Stimulated activated CD8-positive, alpha-beta memory T cell treated with anti-CD3 and anti-CD28 coated beads, Interleukin-15, amount 100 ng/mL, for 24 hours (primary cell): ENCODE measurements at regions not wholly inside any gene's neighbourhood (a gene's known extent, or its start where the extent isn't known, plus 50 kb on each side); places are given as distances from the start of the nearest gene placed in this dataset.
"Not testable (repeated sequence)": the region's sequence is repeated elsewhere in the genome, so short reads cannot be mapped to it uniquely, and the experiment has no call there.

Experiments
- DNase-seq: peaks from one replicate; pipeline ENCODE4 v3.0.0-alpha.2; 2020; ENCODE audit warnings: low read depth

DNA sequence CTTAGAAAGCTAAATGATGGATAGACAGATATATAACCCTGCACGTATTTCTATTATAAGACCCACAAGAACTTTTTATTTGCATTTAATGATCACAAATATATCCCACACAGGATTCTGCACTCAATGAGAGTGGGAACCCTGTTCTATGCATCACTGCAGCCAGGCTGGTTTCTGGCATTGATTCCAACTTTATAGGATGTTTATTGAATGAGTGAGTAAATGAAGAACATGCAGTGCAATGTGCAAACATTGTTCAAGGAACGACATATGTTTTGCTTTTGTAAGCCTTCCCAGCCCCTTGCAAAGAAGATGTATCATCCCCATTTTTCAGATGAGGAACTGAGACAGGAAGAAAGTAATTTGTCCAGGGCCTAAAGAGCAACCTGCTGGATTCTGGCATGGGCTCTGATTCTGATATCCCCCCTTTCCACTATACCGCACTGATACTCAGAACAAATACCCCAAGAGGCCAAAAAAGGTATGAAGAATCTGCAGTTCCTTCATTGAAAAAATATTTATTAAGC, 246.3 kb downstream of the LACC1 start:
- no peak for DNase-seq

DNA sequence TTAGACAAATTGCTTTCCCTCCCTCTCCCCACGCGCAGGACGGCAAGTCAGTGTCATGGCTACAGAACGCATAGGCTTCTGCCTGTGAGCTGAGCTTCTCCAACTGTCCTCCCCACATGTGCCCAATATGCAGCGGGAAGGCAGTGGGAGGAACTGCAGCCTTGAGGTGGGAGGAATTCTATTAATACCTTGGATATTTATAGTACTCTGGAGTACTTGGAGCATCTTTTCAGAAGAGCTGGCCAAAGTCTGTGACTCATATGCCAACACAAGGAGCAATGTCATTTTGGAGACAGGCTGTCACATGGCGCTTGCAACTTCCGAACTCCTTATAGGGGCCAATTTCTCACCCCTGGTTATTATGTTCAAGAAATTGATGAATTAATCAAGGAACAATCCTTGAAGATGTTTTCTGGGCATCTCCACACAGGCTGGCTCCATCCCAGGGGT, 245.0 kb upstream of the SERP2 start:
- DNase-seq, result no peak

DNA sequence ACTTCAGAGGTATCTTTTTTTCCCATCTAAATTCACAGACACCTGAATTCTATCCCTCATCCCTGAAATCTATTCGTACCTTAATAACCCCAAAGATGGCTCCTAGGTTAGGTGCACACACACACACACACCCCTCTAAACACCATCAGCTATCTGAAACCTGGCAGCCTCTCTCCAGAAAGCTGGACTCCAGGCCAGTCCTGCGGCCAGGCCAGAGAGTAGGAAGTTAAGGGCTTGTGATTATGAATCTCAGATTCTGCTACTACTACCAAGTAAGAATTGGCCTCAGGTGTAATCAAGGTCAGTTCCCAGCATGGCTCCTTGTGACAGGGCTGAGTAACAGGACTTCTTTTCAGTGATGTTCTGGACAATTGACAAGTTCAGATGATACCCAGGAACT, 244.2 kb upstream of the SERP2 start:
- DNase-seq, result no peak

DNA sequence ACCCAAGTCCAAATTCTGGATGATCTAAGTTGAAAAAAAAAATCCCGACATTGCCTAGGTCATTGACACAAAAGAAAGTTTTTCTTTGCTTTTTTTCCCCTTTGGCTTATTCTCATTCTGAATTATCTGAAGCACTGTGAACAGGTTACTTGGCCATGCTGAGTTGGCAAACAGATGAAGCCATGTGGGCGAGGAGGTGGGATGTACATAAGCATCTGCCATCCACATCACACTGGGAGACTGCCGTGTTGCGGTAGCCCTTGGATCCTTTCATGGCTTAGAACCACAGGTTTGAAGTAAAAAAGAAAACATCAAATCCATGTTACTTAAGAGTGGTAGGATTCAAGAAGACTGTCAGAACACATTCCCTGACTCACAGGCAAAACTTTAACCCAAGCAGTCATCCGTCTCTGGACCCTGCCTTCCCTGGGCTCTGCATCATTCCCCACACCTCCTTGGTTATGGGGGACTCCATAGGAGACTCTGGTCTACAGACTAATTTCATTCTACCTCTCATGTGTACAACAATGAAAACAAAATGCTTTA, 242.5 kb upstream of the SERP2 start:
- DNase-seq, result no peak

DNA sequence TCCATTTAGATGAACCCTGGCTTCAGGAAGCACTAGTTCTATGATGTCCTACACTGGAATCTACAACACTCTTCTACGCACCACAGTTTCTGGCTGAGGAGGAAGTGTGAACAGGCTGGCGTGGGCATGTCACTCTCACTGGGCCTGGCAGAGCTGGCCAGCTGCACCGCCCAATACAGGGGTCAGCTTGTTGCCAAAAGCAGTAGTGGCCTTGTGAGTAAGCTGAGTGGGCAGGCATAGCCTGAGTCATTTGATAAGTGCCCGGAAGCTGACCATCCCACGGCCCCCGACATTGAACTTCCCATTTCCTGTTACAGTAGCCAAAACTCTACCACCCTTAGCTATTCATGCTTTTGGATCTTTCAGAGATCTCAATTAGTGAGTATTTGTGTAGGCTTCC, 240.9 kb upstream of the SERP2 start:
- no peak for DNase-seq

DNA sequence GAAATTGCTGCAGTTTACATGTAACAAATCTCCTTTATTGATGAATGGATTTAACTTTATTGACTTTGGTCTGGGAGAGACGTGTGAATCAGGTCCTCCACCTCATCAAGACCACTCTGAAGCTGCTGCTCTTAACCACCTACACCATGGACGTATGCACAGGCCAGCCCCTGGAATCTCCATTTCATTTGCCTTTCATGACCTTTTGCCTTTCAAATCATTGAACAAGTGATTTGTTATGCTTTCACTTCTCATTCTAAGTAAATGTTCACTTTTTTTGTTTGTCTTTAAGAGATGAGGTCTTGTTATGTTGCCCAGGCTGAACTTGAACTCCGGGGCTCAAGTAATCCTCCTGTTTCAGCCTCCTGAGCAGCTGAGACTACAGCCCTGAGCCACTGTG, 240.0 kb upstream of the SERP2 start:
- DNase-seq, result no peak

DNA sequence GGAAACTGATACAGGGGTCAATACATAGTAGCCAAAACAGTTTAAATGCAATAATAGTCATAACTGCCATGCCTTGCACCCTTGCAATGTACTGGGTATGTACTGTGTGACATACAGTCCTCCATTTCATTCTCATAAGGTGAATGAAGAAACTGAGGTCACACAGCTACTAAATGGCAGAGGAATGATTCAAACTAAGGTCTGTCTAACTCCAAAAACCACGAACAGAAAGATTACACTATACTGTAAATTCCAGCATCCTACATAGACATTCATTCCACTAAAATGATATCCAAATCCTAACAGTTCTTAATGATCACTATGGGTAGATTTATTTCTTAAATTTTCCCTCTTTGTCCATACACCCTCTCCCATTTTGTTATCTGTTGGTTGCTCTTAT, 238.1 kb upstream of the SERP2 start:
- DNase-seq, result no peak

DNA sequence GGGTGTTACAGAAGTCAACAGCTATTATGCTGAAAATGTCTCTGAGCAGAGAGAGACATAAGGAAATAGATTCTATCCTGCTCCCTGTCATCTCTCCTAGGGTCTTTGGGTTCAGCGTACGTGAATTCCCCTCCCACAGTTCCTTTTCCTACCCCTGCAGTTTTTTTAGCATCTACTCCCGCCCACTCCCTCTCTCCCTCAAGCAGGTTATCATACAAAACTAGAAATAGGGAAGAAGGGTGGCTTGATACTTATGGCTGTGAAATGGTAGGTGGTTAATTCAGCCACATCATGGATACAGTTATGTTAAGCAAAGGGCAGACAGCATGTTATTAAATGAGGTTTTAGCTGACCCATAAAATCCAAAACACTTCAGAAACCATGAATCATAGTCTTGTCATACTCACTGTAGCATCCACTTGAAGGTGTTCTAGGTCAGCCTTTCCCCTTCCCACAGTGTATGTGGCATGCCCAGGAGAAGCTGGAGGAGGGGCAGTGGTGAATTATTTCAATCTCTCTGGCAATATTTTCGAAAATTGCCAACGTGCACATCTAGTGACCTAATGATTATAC, 236.8 kb upstream of the SERP2 start:
- DNase-seq, result no peak

DNA sequence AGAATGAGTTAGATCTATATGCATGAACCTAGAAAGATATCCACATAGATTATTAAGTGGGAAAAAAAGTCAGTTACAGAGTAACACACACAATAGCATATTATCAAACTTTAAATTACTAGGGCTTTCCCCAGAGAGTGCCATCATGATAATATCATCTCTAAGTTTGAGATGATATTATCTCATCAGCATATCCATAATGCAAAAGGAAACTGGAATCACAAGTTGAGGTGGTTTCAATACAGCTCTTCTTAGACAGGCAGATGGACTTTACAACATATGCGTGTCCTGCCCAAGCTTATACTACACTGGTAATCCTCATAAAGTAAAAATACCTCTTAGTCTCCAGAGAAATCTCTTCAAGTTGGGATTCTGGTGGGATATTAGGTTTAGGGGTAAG, 236.2 kb upstream of the SERP2 start:
- DNase-seq, result no peak

DNA sequence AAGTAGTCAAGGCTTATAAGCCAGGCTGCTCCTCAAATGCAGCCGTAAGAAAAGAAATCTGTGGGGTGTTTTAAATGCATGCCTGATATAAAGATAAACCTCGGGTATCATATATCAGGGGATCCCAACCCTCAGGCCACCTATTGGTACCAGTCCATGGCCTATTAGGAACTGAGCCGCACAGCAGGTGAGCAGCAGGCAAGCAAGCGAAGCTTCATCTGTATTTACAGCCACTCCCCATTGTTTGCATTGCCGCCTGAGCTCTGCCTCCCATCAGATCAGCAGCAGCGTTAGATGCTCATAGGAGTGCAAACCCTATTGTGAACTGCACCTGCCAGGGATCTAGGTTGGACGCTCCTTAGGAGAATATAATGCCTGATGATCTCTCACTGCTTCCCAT, 233.5 kb upstream of the SERP2 start:
- DNase-seq, result no peak

DNA sequence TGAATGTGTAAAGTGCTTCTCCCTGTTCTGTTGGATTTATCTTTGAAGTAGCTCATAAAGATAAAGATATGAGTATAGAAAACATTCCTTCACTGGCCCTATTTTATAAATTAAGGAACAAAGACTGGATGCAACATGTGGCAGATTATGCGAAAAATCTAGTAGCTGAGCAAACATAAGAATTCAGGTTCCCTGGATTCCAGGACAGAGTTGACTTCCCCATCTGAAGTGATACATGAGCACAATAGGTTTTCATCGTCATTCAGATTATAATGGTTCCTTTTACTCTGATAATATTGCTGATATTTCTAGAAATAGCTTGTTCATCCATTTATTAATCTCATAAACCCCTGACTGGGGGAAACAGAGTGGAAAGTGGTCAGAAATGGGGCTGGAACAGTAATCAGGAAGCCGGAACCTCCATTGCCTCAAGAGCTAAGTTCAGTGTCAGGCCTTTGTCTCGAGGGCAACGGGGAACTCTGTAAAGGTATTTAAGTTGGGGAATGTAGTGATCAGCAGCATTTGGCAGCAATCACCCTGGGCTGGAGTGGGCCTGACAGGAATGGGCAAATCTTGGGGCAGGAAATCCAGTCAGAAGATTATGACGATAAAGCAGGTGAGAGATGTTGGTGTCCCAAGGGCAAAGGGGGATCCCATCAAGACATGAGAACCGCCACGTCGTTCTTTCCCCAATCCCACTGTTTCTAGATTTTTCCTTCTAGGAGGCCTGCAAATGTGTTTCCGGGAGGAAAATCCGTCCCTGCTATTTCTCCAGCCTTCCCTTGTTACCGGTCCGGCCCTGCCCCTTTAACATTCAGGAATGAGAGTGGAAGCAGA, 232.5 kb upstream of the SERP2 start:
- no peak for DNase-seq

DNA sequence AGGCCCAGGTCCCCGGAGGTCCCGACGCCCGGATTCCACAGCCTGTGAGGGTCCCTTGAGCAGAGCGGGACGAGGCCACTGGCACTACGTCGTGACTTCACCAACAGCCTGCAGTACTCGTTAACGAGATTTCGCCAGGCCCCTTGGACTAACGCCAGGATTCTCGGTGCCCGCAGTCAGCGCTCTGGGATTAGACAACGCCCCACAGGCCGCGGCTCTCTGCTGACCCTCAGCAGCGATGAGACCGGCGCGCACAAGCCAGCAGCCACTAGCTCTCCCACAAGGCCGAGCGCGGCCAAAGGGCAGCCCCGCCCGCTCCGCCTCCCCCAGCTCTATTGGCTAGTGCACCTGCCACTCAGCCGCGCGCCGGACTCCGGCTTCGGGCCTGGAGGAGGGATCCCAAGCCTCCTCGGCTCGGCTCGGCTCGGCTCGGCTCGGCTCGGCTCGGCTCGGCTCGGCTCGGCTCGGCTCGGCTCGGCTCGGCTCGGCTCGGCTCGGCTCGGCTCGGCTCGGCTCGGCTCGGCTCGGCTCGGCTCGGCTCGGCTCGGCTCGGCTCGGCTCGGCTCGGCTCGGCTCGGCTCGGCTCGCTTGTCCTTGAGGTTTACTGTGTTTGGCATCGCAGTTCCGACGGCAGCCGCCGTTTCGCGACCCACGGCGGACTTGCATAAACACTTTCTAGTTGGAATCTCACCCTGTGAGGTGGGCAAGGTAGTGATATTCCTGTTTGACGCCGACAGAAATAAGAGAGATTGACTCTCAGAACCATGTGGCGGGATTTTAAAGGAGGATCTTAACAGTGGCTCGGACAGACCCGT, 231.7 kb upstream of the SERP2 start:
- peak; percentile 92 for DNase-seq

DNA sequence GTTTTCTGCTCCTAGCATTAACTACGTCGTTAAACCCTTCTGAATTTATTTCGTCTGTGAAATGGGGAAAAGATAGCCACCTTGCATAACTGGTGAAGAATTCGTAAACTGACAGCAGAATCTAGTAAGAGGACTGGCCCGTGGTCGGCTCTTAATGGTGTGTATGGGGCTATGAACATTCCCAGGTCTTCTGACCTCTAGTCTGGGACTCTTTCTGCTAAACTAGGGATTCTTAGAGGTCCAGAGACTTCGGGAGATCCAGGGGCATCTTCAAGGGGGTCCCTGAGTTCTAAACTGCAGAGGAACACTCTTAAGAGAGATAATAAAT, 231.1 kb upstream of the SERP2 start:
- no peak for DNase-seq

DNA sequence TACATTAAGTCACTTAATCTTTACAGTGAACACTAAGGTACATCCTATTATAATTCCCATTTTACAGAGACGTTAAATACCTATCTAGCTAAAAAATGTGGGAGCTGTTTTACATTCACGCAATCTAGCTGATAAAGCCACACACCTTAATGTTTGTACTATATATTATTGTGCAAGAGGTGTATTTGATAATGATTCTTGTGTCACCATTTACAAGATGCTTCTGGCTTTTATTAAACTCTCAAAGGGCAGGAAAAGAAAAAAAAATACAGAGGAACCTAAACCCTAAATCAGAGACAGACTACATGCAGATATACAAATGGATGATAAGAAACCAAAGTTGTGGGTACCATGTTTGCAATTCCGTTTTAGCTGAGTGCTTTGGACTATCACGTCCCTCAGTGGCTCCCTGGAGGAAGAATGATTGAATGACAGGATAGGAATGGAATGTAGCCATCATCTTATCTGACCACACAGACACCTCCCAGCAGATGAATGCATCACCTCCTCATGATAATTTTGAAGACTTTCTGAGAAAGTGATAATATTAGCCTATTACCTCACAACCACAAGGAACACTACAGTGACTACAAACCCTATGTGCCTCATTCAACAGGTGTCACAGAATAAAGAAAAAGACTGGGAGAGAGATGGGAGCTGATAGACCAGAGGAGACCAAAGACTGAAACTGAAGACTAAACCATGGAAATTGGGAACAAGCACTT, 230.5 kb upstream of the SERP2 start:
- no peak for DNase-seq

DNA sequence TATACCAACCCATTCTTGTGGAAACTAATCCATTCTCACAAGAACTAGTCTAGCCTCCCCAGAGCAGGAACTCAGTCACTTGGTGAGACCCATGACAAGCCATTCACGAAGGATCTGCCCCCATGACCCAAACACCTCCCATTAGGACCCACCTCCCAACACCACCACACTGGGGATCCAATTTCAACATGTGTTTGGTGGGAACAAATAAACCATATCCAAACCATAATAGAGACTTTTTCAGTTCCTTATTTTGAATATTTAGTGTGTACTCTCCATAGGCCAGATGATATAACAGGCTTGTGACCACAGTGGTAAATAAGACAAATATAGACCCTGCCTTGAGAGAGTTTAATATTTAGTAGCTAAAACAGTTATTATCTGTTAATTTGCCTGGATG, 227.5 kb upstream of the SERP2 start:
- no peak for DNase-seq

DNA sequence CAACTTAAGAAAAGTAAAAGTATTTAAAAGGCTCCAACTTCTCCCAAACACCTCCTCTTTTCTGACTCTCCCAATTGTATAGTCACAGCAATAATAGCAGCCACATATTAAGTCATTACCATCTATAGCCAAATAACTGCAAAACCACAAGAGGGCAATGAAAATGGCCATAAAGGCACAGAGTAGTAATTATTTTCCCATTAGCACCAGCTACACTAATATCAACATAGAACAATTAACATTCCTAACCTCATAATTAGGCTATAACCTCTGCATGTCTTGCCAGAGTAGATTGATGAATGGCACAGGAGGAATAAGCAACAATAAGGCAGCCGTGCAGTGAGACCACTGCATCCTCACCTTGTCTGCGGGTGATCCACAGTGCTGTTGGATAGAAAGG, 226.4 kb upstream of the SERP2 start:
- no peak for DNase-seq

DNA sequence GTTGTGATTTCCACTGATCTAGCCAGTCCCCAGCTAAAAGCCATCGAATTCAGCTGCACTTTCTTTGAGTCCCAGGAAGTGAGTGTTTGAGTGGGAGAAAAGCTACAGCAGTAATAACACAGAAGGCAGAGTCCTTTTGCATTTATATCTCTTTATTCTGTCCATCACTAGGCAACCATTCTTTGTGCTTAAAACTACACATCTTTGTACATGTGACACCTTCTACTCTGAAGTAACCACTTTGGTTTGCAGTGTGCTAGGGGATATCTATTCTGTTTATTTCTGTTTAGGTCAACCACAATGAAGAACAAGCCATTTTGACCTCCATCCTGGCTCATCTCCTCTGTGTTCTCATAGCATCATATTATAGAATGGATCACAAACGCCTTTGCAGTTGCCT, 226.0 kb upstream of the SERP2 start:
- no peak for DNase-seq

DNA sequence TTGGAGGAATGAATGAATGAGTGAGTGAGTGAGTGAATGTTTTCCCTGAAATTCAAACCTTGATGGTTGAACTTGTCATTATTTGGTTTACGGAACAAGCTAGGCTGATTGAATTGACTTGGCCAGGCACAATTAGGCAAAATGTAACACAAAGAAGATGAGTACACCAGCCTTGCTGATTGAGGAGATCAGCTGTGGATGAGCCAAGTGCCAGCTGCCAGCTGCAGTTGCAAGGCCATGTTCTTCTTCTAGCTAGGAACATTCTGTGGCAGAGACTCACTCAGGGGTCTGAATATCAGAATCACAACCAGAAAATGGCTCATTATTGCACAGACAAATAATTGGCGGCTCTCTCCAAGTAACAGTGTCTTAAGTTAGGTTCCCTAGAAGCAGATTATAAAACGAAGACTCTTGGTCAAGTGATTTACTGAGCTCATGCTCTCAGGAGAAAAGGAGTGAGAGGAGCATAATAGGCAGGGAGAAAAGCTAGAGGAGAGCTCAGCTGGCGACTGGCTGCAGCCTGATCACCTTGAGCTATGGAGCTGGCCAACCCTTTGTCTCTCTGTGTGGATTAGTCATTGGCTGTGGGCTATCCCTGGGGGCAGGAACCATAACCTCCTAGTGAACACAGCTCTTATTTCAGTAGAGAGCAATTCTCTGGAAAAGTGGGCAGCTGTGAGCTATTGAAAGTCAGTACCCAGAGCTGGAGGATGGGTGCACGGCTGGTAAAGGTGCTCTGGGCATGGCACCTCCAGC, 225.3 kb upstream of the SERP2 start:
- no peak for DNase-seq

DNA sequence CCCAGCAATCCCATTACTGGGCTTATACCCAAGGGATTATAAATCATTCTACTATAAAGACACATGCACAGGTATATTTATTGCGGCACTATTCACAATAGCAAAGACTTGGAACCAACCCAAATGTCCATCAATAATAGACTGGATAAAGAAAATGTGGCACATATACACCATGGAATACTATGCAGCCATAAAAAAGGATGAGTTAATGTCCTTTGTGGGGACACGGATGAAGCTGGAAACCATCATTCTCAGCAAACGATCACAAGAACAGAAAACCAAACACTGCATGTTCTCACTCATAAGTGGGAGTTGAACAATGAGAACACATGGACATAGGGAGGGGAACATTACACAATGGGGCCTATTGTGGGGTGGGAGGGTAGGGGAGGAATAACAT, 224.4 kb upstream of the SERP2 start:
- not testable (repeated sequence) for DNase-seq

DNA sequence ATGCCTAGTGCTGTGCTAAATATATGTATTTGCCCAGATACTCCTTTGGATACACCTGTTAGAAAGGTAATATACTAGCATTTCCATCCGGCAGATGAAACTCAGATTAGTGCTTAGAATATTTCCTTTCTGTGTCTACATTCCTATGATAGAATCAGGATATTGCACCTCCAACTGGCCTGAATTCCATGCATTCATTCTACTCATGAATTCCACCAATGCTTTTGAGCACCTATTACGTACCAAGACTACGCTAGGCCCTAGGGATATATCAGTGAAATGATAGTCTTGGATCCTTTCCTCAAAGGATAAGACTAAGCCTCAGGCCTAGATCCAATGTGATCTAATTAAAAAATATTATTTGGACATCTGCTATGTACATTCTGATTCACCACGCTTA, 223.8 kb upstream of the SERP2 start:
- DNase-seq, result no peak

DNA sequence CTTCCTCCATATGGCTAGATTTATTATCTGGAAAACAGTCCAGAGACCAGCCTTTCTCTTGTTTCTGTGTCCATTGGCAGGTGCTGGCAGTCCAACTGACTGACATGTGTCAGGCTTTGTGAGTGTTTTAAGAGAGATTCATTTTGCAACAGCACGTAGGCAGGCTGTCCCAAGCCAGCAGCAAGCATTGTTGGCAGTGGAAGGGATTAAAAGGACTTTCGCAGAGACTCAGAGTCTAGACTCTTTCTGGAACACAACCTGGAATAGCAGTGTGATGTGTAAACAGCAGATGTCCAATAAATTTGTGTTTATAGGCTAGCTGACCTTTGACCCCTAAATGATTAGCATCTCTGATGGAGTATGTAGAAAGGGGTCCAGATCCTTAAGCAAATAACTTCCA, 222.2 kb upstream of the SERP2 start:
- no peak for DNase-seq
